ENCODE measurements at regions not wholly inside any gene's neighbourhood (a gene's known extent, or its start where the extent isn't known, plus 50 kb on each side); places are given as distances from the start of the nearest gene placed in this dataset.

DNA sequence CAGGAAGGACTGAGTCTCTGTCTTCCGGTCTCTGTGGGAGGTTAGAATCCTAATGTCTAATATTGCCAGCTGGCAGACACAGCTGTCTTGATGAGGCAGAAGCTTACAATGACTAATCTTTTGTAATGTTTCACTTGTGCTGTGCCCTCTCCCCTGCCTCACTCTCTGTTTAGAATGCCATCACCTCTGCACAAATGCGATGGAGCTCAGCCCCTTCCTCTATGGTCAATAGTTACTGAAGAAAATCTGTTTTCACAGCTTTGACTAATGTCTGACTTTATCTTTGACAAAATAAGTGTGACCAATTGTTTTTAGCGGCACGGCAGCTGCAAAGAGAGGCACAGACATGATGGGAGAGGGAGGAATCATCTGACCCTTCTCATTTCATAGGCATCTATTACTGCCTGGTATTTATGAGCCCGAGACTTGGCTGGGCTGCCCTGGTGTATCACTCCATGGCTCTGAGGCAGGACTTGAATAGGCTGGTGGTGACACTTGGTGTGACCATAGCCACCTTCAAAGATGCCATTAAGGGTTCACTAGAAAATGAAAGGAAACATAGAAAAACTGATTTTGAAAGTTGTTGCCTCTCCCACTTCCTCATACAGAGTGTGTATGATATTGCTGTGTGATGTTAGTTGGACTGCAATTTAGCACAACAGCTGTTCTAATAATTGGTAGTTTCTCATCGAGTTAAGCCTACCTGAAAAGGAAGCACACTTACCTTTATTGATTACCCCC, 163.2 kb upstream of the NBPF11 start:
- no peak for TF ChIP-seq EZH2 (IDR thresholded peaks at IDR 0.05; ENCODE audit: borderline replicate concordance, low read length)
- TF ChIP-seq, protein P1, sequence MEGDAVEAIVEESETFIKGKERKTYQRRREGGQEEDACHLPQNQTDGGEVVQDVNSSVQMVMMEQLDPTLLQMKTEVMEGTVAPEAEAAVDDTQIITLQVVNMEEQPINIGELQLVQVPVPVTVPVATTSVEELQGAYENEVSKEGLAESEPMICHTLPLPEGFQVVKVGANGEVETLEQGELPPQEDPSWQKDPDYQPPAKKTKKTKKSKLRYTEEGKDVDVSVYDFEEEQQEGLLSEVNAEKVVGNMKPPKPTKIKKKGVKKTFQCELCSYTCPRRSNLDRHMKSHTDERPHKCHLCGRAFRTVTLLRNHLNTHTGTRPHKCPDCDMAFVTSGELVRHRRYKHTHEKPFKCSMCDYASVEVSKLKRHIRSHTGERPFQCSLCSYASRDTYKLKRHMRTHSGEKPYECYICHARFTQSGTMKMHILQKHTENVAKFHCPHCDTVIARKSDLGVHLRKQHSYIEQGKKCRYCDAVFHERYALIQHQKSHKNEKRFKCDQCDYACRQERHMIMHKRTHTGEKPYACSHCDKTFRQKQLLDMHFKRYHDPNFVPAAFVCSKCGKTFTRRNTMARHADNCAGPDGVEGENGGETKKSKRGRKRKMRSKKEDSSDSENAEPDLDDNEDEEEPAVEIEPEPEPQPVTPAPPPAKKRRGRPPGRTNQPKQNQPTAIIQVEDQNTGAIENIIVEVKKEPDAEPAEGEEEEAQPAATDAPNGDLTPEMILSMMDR (conservative IDR thresholded peaks at IDR 0.05 in 1 of 2, IDR thresholded peaks at IDR 0.05 in 1 of 2; ENCODE audit: extremely low read depth in 1 of 2, insufficient read depth in 1 of 2, low read depth in 1 of 2, low read length in 2 of 2): no peak

Measured in mammary epithelial cell (primary cell).